Astrocyte of the cerebellum (primary cell): ENCODE measurements at regions not wholly inside any gene's neighbourhood (a gene's known extent, or its start where the extent isn't known, plus 50 kb on each side); places are given as distances from the start of the nearest gene placed in this dataset.

Experiments used
- DNase-seq: peaks from one replicate; pipeline ENCODE4 v3.0.0-alpha.2; 2011; ENCODE audit warnings: low read depth
- H3K4me3 ChIP-seq: 2 replicates; pipeline ENCODE4 v1.5.1; 2011; ENCODE audit warnings: mild to moderate bottlenecking, low read depth, low read length, moderate library complexity
- in situ Hi-C: cut with HindIII; loops from 2 replicates; pipeline ENCODE4 v1.10.0; 2017; ENCODE audit warnings: low sequenced_read_pairs
- TF ChIP-seq, protein P1 (sequence below): IDR thresholded peaks from 2 replicates; pipeline ENCODE4 v1.5.1; 2012; ENCODE audit warnings: low read length, low read depth, moderate library complexity, mild to moderate bottlenecking; ENCODE audit errors: missing control alignments

DNA sequence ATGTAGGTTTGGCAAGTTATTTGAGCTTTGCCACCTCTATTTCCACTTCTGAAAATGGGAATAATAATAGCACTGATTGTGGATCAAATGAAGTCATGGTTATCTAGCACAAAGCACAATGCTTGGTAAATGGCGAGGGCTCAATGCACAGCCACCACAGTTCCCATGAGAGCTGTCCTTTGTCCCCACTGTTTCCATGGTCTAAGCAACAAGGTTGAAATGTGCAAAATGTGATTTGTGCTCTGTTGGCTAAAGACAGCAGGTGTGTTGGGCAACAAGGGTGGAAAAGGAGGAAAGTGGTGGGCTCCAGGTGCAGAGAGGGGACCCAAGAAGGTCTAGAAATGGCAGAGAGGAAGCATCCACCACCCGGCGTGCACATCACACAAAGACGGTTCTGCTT, 200.5 kb downstream of the TRIM29 start:
- H3K4me3 ChIP-seq: no peak overlapping the region
- in situ Hi-C loops: no loop called here
- DNase-seq: no peak
- TF ChIP-seq, protein P1, sequence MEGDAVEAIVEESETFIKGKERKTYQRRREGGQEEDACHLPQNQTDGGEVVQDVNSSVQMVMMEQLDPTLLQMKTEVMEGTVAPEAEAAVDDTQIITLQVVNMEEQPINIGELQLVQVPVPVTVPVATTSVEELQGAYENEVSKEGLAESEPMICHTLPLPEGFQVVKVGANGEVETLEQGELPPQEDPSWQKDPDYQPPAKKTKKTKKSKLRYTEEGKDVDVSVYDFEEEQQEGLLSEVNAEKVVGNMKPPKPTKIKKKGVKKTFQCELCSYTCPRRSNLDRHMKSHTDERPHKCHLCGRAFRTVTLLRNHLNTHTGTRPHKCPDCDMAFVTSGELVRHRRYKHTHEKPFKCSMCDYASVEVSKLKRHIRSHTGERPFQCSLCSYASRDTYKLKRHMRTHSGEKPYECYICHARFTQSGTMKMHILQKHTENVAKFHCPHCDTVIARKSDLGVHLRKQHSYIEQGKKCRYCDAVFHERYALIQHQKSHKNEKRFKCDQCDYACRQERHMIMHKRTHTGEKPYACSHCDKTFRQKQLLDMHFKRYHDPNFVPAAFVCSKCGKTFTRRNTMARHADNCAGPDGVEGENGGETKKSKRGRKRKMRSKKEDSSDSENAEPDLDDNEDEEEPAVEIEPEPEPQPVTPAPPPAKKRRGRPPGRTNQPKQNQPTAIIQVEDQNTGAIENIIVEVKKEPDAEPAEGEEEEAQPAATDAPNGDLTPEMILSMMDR: no peak

DNA sequence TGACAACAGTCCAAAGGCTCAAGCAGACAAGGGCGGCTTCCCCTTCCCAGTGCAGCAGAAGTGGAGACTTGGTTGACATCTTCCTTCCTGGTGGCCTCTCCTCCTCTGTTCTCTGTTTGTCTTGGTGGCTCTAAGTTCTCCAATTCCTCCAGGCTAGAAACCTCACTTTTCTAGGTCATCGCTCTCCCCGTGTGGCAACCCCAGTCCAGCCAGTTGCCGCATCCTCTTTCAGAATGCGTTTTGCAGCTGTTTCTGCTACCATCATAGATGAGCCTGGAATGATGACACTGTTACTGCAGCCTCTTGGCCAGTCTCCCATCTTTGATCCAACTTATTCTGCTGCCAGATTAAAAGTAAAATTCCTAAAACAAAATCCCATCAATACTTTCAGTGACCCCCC, 201.5 kb downstream of the TRIM29 start:
- H3K4me3 ChIP-seq: no peak overlapping the region
- in situ Hi-C loops: no loop called here
- TF ChIP-seq, protein P1: no peak
- no peak for DNase-seq

DNA sequence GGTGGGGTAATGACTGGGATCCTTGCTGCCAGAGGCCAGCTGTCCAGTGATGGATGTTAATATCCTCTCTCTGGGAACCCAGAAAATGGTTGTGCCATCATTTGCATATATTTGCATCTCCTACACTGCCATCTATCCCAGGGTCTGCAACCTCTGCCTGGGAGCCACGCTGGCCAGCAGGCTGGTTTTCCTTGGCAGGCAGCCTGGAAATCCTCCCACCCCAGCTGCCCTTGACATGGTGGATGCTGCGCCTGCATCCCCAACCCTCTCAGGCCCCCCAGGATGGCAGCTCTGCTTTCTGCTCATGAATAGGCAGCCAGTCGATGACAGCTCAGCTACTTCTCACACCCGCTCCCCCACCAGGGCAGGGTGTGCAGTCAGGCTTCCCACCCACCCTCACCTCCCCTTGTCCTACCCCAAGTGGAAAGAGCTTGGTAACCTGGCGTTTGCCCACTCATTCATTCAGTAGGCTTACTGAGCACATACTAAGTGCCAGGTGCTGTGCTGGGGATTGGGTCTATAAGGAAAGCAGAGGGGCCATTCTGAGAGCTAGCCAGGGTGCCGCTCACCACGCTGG, 202.5 kb downstream of the TRIM29 start:
- TF ChIP-seq, protein P1: no peak
- DNase-seq: no peak

DNA sequence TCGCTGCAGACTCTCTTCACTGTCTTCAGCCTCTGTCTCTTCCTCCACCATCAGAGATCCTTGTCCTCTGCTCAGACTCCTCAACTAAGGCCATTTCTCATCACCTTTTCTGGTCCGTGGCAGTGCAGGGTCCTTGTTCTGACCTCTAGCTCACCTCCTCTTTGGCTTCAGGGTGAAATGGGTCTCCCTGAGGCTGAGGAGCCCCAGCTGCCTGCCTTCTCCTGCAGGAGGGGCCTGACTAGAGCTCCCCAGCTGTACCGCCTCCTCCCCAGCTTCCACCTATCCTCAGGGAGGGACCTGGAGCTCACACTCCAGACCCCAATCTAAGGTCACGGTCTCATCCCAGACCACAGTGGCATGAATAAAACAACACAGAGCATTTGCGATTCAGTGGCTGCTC, 203.0 kb downstream of the TRIM29 start:
- TF ChIP-seq, protein P1: no peak
- in situ Hi-C loops: no loop called here
- no peak overlapping the region for H3K4me3 ChIP-seq
- DNase-seq: no peak

More for the DNA sequence above, 202.5 kb downstream of the TRIM29 start:
- in situ Hi-C loops: no loop called here
- H3K4me3 ChIP-seq: no peak overlapping the region

DNA sequence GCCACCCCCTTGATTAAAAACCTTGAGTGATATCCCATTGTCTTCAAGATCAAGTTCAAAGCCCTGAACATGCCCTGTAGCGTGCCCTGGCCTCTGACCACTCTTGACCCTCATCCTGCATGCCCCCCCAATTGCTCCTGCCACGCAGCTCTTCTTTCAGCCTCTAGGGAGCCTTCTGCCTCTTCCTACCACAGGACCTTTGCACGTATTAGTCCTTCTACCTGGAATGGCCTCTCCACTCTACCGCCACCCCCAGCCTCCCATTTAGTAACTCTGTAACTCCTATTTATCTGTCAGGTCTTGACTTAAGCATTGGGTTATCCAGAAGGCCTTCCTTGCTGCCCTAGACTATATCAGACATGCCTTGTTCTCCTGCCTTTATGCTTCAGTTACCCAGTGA, 203.6 kb downstream of the TRIM29 start:
- TF ChIP-seq, protein P1: no peak
- in situ Hi-C loops: no loop called here

DNA sequence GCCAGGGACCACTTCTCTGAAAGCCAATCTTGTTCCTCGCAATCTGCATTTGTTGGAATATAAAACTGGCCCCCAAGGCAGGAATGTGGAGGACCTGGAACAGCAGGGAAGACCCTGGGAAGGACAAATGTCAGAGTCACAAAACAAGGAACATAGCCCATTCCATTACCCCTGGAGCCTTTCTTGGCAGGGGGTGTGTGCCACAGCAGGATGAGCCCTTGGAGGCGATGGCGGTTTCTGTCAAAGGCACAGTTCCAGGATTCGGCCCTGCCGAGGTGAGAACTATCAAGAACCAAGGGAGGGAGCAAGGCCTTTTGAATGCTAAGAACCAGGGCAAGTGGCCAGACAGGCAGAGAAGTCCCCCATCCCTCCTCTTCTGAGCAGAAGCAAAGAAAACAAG, 204.3 kb downstream of the TRIM29 start:
- H3K4me3 ChIP-seq: no peak overlapping the region
- no peak for DNase-seq
- TF ChIP-seq, protein P1: no peak
- in situ Hi-C loops: no loop called here

More for the DNA sequence above, 203.6 kb downstream of the TRIM29 start:
- no peak for DNase-seq
- H3K4me3 ChIP-seq: no peak overlapping the region
